HG03442 (cell line): ENCODE measurements at regions not wholly inside any gene's neighbourhood (a gene's known extent, or its start where the extent isn't known, plus 50 kb on each side); places are given as distances from the start of the nearest gene placed in this dataset.
A peak's percentile ranks its signal among the peaks of the same experiment; 100 is the strongest.
"Not testable (repeated sequence)": the region's sequence is repeated elsewhere in the genome, so short reads cannot be mapped to it uniquely, and the experiment has no call there.

Experiments used
- ATAC-seq: cut with Tn5 transposase; IDR thresholded peaks from one replicate; pipeline ENCODE4 v1.9.1; 2021; ENCODE audit warnings: mild to moderate bottlenecking, moderate library complexity; ENCODE audit not compliant: unreplicated experiment

DNA sequence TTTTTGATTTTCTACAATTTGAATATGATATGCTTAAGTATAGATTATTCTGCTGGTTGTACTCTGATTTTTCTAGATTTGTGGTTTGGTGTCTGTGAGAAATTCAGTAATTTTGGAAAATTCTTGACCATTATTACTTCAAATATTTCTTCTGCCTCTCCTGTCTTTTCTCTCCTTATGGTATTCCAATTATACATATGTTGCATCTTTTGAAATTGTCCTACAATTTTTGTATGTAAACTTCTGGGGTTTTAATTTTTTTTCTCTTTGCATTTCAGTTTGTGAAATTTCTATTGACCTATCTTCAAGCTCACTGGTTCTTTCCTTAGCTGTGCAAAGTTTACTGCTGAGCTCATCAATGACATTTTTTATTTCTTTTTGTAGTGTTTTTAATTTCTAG lies 534.4 kb upstream of the SLC35B3 start:
- no peak for ATAC-seq

- ATAC-seq = no peak
These were observed 523.7 kb upstream of the SLC35B3 start for GRCh38 chr6:8958894-8959511.

DNA sequence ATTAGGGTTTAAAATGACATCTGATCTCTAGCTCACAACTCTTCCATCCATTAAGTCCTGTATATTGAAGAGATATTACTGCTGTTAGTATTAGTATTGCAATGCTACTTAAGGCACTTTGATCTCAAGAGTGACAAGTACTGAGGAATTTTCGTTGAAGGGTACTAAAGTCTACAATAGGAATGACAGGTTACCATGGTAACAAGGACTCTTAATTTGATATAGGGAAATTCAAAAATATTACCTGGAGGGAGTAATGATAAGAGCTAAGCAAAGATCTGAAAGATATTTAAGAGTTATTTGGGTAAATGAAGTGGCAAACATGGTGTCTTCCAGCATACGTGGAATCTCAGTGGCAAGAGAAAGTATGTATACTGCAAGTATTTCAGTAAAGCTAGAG lies 518.0 kb upstream of the SLC35B3 start:
- no peak for ATAC-seq

DNA sequence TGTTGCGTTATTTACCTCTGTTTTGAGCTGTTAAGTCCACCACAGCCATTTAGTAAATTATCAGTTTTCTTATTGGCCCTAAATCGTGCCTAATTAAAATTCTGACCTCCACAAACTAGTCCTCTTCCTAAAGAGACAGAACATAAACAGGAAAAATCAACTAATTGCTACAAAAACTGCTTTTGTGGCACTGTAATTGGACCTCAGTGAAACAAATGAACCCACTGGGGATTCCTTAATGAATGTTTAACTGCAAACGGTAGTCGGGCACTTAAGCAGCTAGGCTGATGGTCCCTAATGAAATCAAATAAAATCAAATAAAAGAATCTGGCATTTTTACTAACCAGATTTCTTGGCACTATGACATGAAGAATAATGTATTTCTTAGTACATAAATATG lies 513.4 kb upstream of the SLC35B3 start:
- ATAC-seq = no peak

GRCh38 chr6:8947900-8948299 lies 512.6 kb upstream of the SLC35B3 start:
- no peak for ATAC-seq

DNA sequence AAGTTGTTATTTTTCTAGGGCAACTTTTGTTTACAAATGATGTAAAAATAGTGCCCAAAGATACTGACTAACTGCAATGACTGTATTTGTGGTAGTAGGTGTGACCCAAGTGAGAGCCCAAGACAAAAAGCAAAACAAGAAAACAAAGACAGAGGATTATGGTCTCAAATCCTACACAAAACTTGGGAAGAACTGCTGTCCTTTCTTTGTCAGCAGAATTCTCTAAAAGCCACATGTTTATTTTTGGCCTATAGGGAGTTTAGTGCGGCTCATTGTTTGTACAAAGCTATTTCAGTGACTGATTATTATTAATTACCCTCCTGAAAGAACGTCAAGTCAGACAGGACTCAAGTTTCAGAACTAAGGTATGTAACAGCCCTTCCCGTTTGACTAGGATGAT lies 509.2 kb upstream of the SLC35B3 start:
- ATAC-seq = no peak

- ATAC-seq = no peak
These were observed 507.7 kb upstream of the SLC35B3 start for GRCh38 chr6:8943073-8943472.

DNA sequence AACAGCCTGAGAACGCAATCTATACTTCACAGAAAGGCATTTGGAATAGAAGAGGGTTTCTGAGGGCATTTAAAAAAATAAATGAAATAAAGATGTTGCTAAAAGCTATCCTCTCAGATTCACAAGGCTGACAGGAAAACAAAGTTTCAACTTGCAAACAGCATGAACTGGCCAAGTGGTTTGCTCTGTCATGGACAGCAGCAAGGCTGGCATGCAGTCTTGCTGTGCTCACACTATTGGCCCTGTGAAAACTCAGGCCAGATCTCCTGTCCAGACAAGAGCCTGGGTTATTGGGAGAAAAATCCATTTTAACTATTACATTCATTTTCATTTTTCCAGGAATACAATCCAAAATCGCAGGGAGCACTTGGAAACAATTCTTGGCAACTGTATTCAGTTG lies 506.2 kb upstream of the SLC35B3 start:
- ATAC-seq = no peak

DNA sequence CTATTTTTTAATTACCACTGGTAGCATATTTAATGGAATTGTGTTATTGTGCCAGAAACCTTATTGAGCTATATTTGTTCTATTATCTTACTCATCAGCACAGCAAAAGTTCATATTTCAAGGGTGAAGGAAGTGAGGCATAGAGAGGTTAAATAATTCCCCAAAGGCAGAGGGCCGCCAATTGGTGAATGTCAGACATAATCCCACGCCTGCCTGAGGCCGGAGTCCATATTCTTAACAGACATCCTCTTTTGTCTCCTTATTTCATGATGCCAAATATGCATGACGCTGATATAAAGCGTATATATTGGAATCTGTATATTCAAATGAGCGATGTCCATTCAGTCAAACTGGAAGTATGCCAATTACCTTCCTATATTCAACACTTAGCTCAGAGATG lies 505.0 kb upstream of the SLC35B3 start:
- ATAC-seq = no peak

- no peak for ATAC-seq
These were observed 504.3 kb upstream of the SLC35B3 start for GRCh38 chr6:8939615-8940014.

DNA sequence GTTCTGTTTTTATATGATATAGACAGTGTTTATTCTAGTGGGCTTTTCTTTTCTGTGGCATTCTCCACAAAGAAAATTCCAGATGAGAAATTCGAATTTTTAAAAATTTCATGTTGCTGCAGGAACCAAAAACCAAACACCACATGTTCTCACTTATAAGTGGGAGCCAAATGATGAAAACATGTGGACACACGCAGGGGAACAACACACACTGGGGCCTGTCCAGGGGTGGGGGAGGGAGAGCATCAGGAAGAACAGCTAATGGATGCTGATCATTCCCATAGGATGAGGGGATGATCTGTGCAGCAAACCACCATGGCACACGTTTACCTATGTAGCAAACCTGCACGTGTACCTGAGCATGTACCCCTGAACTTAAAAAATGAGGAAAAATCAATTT lies 499.0 kb upstream of the SLC35B3 start:
- no peak for ATAC-seq

- ATAC-seq = no peak
These were observed 494.7 kb upstream of the SLC35B3 start for GRCh38 chr6:8930009-8930408.

GRCh38 chr6:8920244-8920643 lies 484.9 kb upstream of the SLC35B3 start:
- not testable (repeated sequence) for ATAC-seq

DNA sequence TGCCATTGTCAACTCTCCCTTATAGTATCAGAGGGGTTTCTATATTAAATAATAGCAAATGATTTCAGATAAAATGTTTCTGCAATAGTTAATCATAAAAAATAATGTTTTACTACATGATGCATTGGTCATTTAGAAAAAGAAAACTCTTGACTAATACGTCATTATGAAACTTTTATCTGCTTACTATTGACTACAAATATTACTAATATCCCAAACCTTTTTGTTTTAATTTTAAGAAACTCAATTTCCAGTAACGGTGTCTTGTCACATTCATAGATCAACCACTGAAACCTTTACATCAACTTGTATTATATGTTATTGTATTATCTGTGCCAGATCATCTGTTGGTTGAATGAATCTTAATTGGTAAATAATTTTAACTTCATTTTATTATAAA lies 482.9 kb upstream of the SLC35B3 start:
- ATAC-seq = no peak

- ATAC-seq = no peak
These were observed 479.4 kb upstream of the SLC35B3 start for GRCh38 chr6:8914700-8915099.

- ATAC-seq = no peak
These were observed 473.3 kb upstream of the SLC35B3 start for GRCh38 chr6:8908638-8909037.

GRCh38 chr6:8906699-8907098 lies 471.4 kb upstream of the SLC35B3 start:
- no peak for ATAC-seq

DNA sequence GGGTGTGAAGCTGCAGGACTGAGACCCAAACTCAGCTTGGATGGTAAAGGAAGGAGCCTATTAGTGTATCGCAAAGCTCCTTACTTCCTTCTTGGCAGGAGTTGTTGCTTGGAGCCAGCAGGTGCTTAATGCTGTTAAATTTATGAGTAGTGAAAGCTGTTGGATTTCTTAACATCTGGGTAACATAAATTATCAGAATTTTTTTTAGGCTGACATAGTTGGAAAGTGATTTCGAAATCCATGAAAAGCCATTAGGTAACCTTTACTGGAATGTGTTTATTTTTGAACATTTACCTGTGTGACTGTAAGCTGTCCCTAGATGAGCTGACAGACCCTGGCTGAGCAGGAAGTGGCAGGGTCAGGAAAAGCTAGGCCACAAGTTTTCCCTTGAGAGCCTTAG lies 470.4 kb upstream of the SLC35B3 start:
- ATAC-seq = no peak

- peak; percentile 87 for ATAC-seq
These were observed 469.4 kb upstream of the SLC35B3 start for GRCh38 chr6:8904754-8905153.

GRCh38 chr6:8900056-8900455 lies 464.7 kb upstream of the SLC35B3 start:
- ATAC-seq = no peak

- no peak for ATAC-seq
These were observed 454.2 kb upstream of the SLC35B3 start for GRCh38 chr6:8889514-8889913.

GRCh38 chr6:8888468-8888867 lies 453.1 kb upstream of the SLC35B3 start:
- no peak for ATAC-seq

- ATAC-seq = no peak
These were observed 446.3 kb upstream of the SLC35B3 start for GRCh38 chr6:8881663-8882062.

GRCh38 chr6:8879334-8879733 lies 444.0 kb upstream of the SLC35B3 start:
- ATAC-seq = no peak
